ENCODE measurements at regions not wholly inside any gene's neighbourhood (a gene's known extent, or its start where the extent isn't known, plus 50 kb on each side); places are given as distances from the start of the nearest gene placed in this dataset.

DNA sequence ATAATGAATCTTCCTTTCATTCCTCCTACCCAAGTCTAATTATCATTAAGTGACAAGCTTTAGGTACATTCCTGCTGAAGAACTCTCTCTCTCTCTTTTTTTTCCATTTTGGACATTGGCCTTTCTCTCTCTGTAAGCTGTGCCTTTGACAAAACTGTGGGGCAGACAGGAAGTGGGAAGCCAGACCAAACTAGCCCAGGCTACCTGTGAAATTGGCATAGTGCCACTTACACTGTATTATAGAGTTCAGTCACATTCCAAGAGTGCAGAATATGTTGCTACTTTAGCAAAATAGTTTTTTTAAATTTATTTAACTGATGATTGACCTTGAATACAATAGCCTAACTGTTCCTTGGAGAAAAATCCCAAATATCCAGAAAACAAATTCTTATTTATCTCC, 381.5 kb upstream of the ETAA1 start:
- H3K4me2 ChIP-seq (ENCODE audit: low read length), result no peak overlapping the region
- H3F3A ChIP-seq (ENCODE audit: insufficient read depth, low read length, poor library complexity, severe bottlenecking), result no peaks in the 10 kb centered on the region
- no peaks in the 10 kb centered on the region for H3K36me3 ChIP-seq (ENCODE audit: insufficient read depth, low read length)
- H4K20me1 ChIP-seq (ENCODE audit: insufficient read depth), result no peaks in the 10 kb centered on the region
- H3K27ac ChIP-seq (ENCODE audit: low read length), result no peak overlapping the region
- no peaks in the 10 kb centered on the region for H3K79me2 ChIP-seq (replicated peaks; ENCODE audit: insufficient read depth, low read length)
- H3K9me2 ChIP-seq (ENCODE audit: insufficient read depth, low read length), result no peaks in the 10 kb centered on the region
- H2AFZ ChIP-seq (ENCODE audit: low read depth, low read length), result no peak overlapping the region
- no peak overlapping the region for H3K4me3 ChIP-seq (ENCODE audit: low read length)
- no peak overlapping the region for H3K9ac ChIP-seq (ENCODE audit: low read length)
- no peaks in the 10 kb centered on the region for H3K27me3 ChIP-seq (ENCODE audit: insufficient read depth, low read depth, low read length)
- no peaks in the 10 kb centered on the region for H3K9me3 ChIP-seq (ENCODE audit: low read length)
- TF ChIP-seq EZH2 (IDR thresholded peaks at IDR 0.05; ENCODE audit: borderline replicate concordance, insufficient read depth, low read length, poor library complexity, severe bottlenecking), result no peak
- no peak for TF ChIP-seq MXI1 (conservative IDR thresholded peaks at IDR 0.05; ENCODE audit: poor library complexity, severe bottlenecking)
- no peak for TF ChIP-seq TAF1 (IDR thresholded peaks at IDR 0.05; ENCODE audit: low read depth)
- no peak for TF ChIP-seq RAD21 (conservative IDR thresholded peaks at IDR 0.05)
- no peak for TF ChIP-seq POLR2AphosphoS5 (IDR thresholded peaks at IDR 0.05)
- no peak for TF ChIP-seq EP300 (conservative IDR thresholded peaks at IDR 0.05; ENCODE audit: poor library complexity, severe bottlenecking)
- TF ChIP-seq, protein P1, sequence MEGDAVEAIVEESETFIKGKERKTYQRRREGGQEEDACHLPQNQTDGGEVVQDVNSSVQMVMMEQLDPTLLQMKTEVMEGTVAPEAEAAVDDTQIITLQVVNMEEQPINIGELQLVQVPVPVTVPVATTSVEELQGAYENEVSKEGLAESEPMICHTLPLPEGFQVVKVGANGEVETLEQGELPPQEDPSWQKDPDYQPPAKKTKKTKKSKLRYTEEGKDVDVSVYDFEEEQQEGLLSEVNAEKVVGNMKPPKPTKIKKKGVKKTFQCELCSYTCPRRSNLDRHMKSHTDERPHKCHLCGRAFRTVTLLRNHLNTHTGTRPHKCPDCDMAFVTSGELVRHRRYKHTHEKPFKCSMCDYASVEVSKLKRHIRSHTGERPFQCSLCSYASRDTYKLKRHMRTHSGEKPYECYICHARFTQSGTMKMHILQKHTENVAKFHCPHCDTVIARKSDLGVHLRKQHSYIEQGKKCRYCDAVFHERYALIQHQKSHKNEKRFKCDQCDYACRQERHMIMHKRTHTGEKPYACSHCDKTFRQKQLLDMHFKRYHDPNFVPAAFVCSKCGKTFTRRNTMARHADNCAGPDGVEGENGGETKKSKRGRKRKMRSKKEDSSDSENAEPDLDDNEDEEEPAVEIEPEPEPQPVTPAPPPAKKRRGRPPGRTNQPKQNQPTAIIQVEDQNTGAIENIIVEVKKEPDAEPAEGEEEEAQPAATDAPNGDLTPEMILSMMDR (IDR thresholded peaks at IDR 0.05; ENCODE audit: poor library complexity, severe bottlenecking), result no peak
- TF ChIP-seq, protein P2, sequence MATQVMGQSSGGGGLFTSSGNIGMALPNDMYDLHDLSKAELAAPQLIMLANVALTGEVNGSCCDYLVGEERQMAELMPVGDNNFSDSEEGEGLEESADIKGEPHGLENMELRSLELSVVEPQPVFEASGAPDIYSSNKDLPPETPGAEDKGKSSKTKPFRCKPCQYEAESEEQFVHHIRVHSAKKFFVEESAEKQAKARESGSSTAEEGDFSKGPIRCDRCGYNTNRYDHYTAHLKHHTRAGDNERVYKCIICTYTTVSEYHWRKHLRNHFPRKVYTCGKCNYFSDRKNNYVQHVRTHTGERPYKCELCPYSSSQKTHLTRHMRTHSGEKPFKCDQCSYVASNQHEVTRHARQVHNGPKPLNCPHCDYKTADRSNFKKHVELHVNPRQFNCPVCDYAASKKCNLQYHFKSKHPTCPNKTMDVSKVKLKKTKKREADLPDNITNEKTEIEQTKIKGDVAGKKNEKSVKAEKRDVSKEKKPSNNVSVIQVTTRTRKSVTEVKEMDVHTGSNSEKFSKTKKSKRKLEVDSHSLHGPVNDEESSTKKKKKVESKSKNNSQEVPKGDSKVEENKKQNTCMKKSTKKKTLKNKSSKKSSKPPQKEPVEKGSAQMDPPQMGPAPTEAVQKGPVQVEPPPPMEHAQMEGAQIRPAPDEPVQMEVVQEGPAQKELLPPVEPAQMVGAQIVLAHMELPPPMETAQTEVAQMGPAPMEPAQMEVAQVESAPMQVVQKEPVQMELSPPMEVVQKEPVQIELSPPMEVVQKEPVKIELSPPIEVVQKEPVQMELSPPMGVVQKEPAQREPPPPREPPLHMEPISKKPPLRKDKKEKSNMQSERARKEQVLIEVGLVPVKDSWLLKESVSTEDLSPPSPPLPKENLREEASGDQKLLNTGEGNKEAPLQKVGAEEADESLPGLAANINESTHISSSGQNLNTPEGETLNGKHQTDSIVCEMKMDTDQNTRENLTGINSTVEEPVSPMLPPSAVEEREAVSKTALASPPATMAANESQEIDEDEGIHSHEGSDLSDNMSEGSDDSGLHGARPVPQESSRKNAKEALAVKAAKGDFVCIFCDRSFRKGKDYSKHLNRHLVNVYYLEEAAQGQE (IDR thresholded peaks at IDR 0.05; ENCODE audit: borderline replicate concordance), result no peak
- TF ChIP-seq SMC3 (conservative IDR thresholded peaks at IDR 0.05; ENCODE audit: poor library complexity), result no peak

DNA sequence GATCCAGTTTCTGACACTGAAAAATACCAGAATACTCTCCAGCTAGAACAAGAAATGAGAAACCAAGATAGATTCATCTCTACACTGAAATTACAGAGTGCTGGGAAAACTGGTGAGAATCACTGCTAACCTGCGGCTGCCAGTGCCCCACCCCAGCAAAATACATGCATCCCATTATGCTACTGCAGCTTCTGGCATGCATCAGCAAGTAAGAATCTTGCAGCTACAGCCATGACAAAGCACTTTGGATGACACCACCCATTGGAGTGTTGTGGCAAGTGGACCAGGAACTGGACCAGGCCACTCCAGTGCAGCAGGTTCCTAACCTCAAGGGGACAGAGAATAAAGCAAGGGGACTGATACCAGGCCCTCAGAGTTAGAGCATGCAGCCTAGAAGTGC, 378.8 kb upstream of the ETAA1 start:
- Histone ChIP-seq H3F3A (ENCODE audit: insufficient read depth, low read length, poor library complexity, severe bottlenecking) (no peaks in the 10 kb centered on the region), H3K79me2 (replicated peaks; ENCODE audit: insufficient read depth, low read length) (no peaks in the 10 kb centered on the region), H3K4me3 (ENCODE audit: low read length) (no peak overlapping the region), H3K27me3 (ENCODE audit: insufficient read depth, low read depth, low read length) (no peaks in the 10 kb centered on the region), H3K9me3 (ENCODE audit: low read length) (no peaks in the 10 kb centered on the region), H4K20me1 (ENCODE audit: insufficient read depth) (no peaks in the 10 kb centered on the region), H2AFZ (ENCODE audit: low read depth, low read length) (no peak overlapping the region), H3K9me2 (ENCODE audit: insufficient read depth, low read length) (no peaks in the 10 kb centered on the region), H3K9ac (ENCODE audit: low read length) (no peak overlapping the region), H3K27ac (ENCODE audit: low read length) (no peak overlapping the region), H3K4me2 (ENCODE audit: low read length) (no peak overlapping the region), H3K36me3 (ENCODE audit: insufficient read depth, low read length) (no peaks in the 10 kb centered on the region)
- no peak for TF ChIP-seq EP300 (conservative IDR thresholded peaks at IDR 0.05; ENCODE audit: poor library complexity, severe bottlenecking)
- TF ChIP-seq, protein P1 (IDR thresholded peaks at IDR 0.05; ENCODE audit: poor library complexity, severe bottlenecking), result no peak
- TF ChIP-seq EZH2 (IDR thresholded peaks at IDR 0.05; ENCODE audit: borderline replicate concordance, insufficient read depth, low read length, poor library complexity, severe bottlenecking), result no peak
- no peak for TF ChIP-seq TAF1 (IDR thresholded peaks at IDR 0.05; ENCODE audit: low read depth)
